Putamen (tissue), 1 donor: ENCODE measurements at regions not wholly inside any gene's neighbourhood (a gene's known extent, or its start where the extent isn't known, plus 50 kb on each side); places are given as distances from the start of the nearest gene placed in this dataset.
A peak's percentile ranks its signal among the peaks of the same experiment; 100 is the strongest.

Experiments
- DNase-seq: peaks from one replicate; pipeline ENCODE4 v3.0.0-alpha.2; 2016; ENCODE audit warnings: low spot score

GRCh38 chr9:131809941-131810344 is 70.1 kb upstream of the RAPGEF1 start:
- no peak for DNase-seq

DNA sequence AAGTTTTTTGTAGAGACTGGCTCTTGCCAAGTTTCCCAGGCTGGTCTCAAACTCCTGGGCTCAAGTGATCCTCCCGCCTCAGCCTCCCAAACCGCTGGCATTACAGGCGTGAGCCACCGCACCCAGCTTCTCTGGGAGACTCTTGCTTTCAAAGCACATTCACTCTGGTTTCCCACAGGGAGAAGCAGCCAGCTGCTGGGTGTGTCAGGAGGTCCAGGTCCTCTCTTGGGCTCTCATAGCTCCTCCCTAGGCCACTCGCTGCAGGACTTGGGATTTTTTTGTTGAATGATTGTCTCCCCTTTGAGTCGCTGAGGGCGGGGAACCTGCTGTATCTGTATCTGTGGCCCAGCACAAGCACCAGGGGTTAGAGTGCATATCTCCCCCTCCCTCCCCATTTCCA is 68.4 kb upstream of the RAPGEF1 start:
- no peak for DNase-seq

DNA sequence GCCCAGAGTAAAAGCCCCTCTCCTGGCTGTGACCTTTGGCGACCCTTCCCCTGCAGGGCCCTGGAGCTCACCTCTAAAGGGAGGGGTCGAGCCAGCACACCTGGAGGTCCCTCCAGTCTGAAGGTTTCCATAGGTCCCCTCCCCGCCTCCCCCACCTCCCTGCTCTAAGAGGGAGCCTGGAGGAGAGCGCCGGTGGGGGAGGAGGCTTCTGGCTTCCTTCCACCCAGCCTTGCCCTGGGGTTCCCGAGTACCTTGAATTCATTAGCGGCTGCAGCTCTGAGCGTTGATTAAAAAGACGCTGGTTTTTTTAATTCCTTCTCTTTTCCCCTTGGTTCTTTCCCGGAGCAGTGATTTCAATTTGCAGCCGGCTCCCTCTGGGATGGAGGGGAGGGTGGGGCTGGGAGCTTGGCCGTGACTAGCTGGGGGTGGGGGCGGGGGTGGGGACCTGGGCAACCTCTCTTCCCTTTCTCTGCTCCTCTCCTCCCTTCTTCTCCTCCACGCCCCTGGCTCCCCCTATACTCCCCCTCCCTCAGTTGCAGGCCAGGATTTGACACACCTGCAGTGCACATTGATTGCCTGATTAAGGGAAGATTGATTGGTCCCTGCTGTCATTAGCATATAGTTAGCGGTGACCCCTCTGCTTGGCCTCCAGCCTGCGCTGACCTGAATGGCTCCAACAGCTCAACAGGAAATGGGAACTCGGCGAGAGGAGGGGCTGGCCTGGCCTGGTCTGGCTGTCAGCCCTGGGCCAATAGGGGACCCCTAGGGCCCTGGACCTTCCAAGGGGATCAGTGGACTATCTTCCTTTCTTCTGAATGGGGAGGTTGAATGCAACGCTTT is 67.5 kb upstream of the RAPGEF1 start:
- no peak for DNase-seq

GRCh38 chr9:131805803-131806202 is 65.9 kb upstream of the RAPGEF1 start:
- DNase-seq, result no peak

DNA sequence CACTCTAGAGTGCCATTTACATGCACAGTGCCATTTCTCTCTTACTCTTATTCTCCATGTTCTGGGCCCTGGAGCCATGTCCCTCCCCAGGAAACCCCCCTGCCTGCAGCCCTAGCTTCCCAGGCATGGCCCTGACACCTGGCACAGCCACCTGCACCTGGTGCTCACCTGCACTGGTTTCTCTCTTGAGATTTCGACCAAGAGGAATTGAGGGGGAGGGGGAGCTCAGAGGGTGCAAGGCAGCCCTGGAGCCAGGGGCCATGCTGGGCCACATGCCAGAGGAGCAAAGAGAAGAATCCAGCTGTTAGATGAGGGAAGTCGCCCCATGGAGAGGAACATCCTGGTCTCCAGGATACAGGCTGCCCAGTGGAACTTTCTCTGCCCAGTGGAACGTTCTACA is 65.0 kb upstream of the RAPGEF1 start:
- no peak for DNase-seq

DNA sequence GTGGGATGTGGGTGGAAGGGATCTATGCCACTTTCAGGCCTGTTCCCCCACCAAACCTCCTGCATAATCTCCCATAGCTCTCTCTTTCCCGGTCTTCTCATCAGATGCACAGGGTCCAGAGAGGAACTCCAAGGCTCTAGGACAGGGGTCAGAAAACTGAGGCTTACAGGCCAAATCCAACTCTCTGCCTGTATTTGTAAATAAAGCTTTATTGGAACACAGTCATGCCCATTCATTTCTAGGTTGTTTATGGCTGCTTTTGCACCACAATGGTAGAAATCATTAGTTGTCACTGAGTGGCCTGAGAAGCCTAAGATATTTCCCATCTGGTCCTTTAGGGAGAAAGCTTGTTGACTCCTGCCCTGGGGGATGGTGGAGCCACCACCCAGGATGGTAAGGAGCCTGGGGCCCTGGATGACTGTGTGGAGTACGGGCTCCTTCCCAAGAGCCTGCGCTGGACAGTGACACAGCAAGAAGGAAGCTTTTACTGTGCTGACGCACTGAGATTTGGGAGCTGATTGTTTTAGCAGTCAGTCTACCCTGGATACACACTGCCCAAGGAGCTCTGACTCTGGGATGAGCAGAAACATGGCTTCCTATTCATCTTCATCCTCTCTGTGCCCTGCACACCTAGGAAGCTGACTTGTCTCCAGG is 64.0 kb upstream of the RAPGEF1 start:
- no peak for DNase-seq

DNA sequence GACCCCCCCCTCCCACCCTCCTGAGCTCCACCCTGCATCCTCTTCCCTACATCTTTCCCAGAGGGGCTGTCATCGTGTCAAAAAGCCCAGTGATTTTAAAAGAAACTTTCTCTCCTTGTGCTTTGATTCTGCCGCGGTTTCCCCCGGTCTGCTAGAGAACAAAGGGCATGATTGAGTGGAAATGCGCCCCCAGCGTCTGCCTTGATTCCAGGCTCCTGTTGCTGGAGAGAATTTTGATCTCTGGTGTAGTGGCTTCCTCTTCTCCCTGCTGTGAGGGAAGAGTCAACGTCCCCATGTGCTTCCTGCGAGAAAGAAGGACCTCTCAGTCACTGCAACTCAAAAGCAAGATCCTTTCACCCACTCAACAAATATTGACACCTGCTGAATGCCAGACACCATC is 61.9 kb upstream of the RAPGEF1 start:
- no peak for DNase-seq

GRCh38 chr9:131800843-131801242 is 61.0 kb upstream of the RAPGEF1 start:
- DNase-seq, result no peak

- no peak for DNase-seq
These were observed 60.5 kb upstream of the RAPGEF1 start for GRCh38 chr9:131800366-131800765.

- DNase-seq, result peak; percentile 7
These were observed 59.4 kb upstream of the RAPGEF1 start for GRCh38 chr9:131799177-131799823.

GRCh38 chr9:131798246-131798645 is 58.4 kb upstream of the RAPGEF1 start:
- DNase-seq, result no peak

DNA sequence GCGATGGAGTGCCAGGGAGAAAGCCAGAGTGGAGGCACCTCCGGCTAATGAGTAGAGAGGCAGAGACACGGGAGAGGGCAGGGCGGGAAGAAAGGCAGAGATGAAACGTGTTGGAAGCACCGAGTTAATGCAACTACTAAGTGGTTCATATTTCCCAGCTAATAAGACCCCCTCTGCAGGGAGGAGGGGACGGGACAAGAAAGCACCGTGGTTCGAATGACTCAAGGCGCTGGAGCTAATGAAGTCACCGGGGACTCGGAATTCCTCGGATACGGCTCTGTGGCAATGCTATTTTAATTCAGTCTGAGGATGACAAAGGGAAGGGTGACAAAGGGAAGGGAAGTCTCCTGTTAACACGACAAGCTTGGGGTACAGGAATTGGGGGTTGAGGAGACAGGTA is 54.5 kb upstream of the RAPGEF1 start:
- DNase-seq, result no peak

DNA sequence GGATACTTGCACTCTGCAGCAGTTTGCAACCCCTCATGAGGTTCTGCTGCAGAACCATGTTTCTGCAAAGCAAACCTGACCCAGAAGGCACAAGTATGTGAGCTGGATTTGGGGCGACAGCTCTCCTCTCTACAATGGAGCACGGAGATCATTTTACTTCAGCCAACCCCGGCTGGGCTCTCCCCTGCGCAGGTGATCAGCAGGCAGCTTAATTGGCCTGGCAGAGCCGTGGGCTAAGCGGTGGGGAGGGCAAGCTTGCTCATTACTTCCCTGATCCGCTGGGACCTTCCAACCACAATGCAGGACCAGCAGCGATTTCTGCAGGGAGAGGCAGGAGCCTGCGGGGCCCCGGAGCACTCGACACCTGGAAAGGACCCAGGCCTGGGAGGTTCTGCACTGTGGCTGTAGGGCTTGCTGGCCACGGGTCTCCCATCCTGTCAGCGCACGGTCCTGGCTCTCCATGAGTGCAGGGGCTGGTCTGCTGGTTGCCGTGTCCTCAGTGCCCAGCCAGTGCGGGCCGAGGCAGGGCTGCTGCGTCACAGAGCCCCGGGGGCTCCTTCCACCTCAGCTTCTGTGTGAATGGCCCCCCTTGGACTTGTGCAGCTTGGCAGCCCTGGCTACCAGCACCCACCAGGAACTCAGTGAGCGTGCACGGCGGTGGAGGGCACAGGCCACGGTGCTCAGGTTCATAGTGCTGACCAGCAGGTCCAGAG is 51.8 kb upstream of the RAPGEF1 start:
- no peak for DNase-seq
